Upper lobe of left lung (tissue), 4 donors: ENCODE measurements at regions not wholly inside any gene's neighbourhood (a gene's known extent, or its start where the extent isn't known, plus 50 kb on each side); places are given as distances from the start of the nearest gene placed in this dataset.

ENCODE experiments used
- EP300 ChIP-seq, 4 donors: sonication (generic); formaldehyde crosslinking; IDR thresholded peaks; one replicate each; pipeline ENCODE4 v1.5.1; 2017; ENCODE audit warnings: antibody characterized with exemption in 4 of 4, control low read depth in 2 of 4
- POLR2A ChIP-seq, 4 donors: fragments of 450-650 bp; IDR thresholded peaks; one replicate each; pipeline ENCODE4 v1.5.1; 2016 to 2017; ENCODE audit warnings: antibody characterized with exemption in 4 of 4, mild to moderate bottlenecking in 2 of 4
- TF ChIP-seq, protein P1 (sequence below), 6 experiments: fragments of 450-650 bp in 4 of 6; fragments of 200-600 bp in 2 of 6; sonication (generic) in 2 of 6; IDR thresholded peaks; one replicate each; pipeline ENCODE4 v1.5.1; 2016 to 2019; ENCODE audit warnings: antibody characterized with exemption in 6 of 6

- no peak for TF ChIP-seq EP300 (IDR thresholded peaks at IDR 0.05)
- TF ChIP-seq, protein P1, sequence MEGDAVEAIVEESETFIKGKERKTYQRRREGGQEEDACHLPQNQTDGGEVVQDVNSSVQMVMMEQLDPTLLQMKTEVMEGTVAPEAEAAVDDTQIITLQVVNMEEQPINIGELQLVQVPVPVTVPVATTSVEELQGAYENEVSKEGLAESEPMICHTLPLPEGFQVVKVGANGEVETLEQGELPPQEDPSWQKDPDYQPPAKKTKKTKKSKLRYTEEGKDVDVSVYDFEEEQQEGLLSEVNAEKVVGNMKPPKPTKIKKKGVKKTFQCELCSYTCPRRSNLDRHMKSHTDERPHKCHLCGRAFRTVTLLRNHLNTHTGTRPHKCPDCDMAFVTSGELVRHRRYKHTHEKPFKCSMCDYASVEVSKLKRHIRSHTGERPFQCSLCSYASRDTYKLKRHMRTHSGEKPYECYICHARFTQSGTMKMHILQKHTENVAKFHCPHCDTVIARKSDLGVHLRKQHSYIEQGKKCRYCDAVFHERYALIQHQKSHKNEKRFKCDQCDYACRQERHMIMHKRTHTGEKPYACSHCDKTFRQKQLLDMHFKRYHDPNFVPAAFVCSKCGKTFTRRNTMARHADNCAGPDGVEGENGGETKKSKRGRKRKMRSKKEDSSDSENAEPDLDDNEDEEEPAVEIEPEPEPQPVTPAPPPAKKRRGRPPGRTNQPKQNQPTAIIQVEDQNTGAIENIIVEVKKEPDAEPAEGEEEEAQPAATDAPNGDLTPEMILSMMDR (IDR thresholded peaks at IDR 0.05): no peak
- no peak for TF ChIP-seq POLR2A (IDR thresholded peaks at IDR 0.05)
Observed at GRCh38 chr4:86451560-86452330, 91.9 kb upstream of the MAPK10 start.
